ENCODE measurements at regions not wholly inside any gene's neighbourhood (a gene's known extent, or its start where the extent isn't known, plus 50 kb on each side); places are given as distances from the start of the nearest gene placed in this dataset.
"Not testable (repeated sequence)": the region's sequence is repeated elsewhere in the genome, so short reads cannot be mapped to it uniquely, and the experiment has no call there.

GRCh38 chr14:43003845-43004244 is 1397.2 kb downstream of the LRFN5 start:
- DNase-seq (ENCODE audit: low spot score in 2 of 2) (no peak), ATAC-seq (ENCODE audit: low read depth) (no peak)
- no peak overlapping the region for H3K27ac Mint-ChIP-seq
- no peaks in the 10 kb centered on the region for H3K4me1 Mint-ChIP-seq
- no peak overlapping the region for H3K4me3 Mint-ChIP-seq
- peaks cover 16% of the 10 kb centered on the region for H3K9me3 Mint-ChIP-seq
- no peaks in the 10 kb centered on the region for H3K36me3 Mint-ChIP-seq
- no peaks in the 10 kb centered on the region for H3K27me3 Mint-ChIP-seq

GRCh38 chr14:43001731-43002130 is 1395.1 kb downstream of the LRFN5 start:
- H3K4me3 Mint-ChIP-seq, result no peak overlapping the region
- no peaks in the 10 kb centered on the region for H3K27me3 Mint-ChIP-seq
- ATAC-seq (ENCODE audit: low read depth), result no peak
- no peak overlapping the region for H3K27ac Mint-ChIP-seq
- no peaks in the 10 kb centered on the region for H3K4me1 Mint-ChIP-seq
- DNase-seq (ENCODE audit: low spot score in 2 of 2), result no peak
- H3K36me3 Mint-ChIP-seq, result no peaks in the 10 kb centered on the region
- H3K9me3 Mint-ChIP-seq, result peaks cover 16% of the 10 kb centered on the region

- no peak overlapping the region for H3K27ac Mint-ChIP-seq
- H3K27me3 Mint-ChIP-seq, result no peaks in the 10 kb centered on the region
- DNase-seq (ENCODE audit: low spot score in 2 of 2), result no peak
- ATAC-seq (ENCODE audit: low read depth), result no peak
- H3K4me1 Mint-ChIP-seq, result no peaks in the 10 kb centered on the region
- no peak overlapping the region for H3K4me3 Mint-ChIP-seq
- no peaks in the 10 kb centered on the region for H3K9me3 Mint-ChIP-seq
- no peaks in the 10 kb centered on the region for H3K36me3 Mint-ChIP-seq
Observed at GRCh38 chr14:42994051-42994736, 1387.5 kb downstream of the LRFN5 start.

GRCh38 chr14:42992930-42993329 is 1386.3 kb downstream of the LRFN5 start:
- Mint-ChIP-seq H3K27me3 (no peaks in the 10 kb centered on the region), H3K27ac (no peak overlapping the region), H3K4me3 (no peak overlapping the region), H3K9me3 (no peaks in the 10 kb centered on the region), H3K36me3 (no peaks in the 10 kb centered on the region), H3K4me1 (no peaks in the 10 kb centered on the region)
- DNase-seq (ENCODE audit: low spot score in 2 of 2), result no peak
- no peak for ATAC-seq (ENCODE audit: low read depth)

- no peak overlapping the region for H3K27ac Mint-ChIP-seq
- DNase-seq (ENCODE audit: low spot score in 2 of 2) (no peak), ATAC-seq (ENCODE audit: low read depth) (no peak)
- no peaks in the 10 kb centered on the region for H3K4me1 Mint-ChIP-seq
- H3K9me3 Mint-ChIP-seq, result peaks cover 4% of the 10 kb centered on the region
- H3K36me3 Mint-ChIP-seq, result no peaks in the 10 kb centered on the region
- H3K4me3 Mint-ChIP-seq, result no peak overlapping the region
- H3K27me3 Mint-ChIP-seq, result no peaks in the 10 kb centered on the region
Observed at GRCh38 chr14:42980419-42980818, 1373.7 kb downstream of the LRFN5 start.

GRCh38 chr14:42973171-42973570 is 1366.5 kb downstream of the LRFN5 start:
- not testable (repeated sequence) for H3K4me3 Mint-ChIP-seq; H3K4me1 Mint-ChIP-seq; H3K27me3 Mint-ChIP-seq; ATAC-seq (ENCODE audit: low read depth); H3K9me3 Mint-ChIP-seq; H3K36me3 Mint-ChIP-seq; H3K27ac Mint-ChIP-seq; DNase-seq (ENCODE audit: low spot score in 2 of 2)

GRCh38 chr14:42965512-42965911 is 1358.8 kb downstream of the LRFN5 start:
- Mint-ChIP-seq H3K27me3 (no peaks in the 10 kb centered on the region), H3K9me3 (peaks cover 1% of the 10 kb centered on the region), H3K27ac (no peak overlapping the region), H3K4me1 (no peaks in the 10 kb centered on the region), H3K36me3 (no peaks in the 10 kb centered on the region), H3K4me3 (no peak overlapping the region)
- DNase-seq (ENCODE audit: low spot score in 2 of 2), result no peak
- ATAC-seq (ENCODE audit: low read depth), result no peak

GRCh38 chr14:42961509-42961908 is 1354.8 kb downstream of the LRFN5 start:
- H3K4me1 Mint-ChIP-seq, result no peaks in the 10 kb centered on the region
- H3K36me3 Mint-ChIP-seq, result no peaks in the 10 kb centered on the region
- no peaks in the 10 kb centered on the region for H3K27me3 Mint-ChIP-seq
- H3K27ac Mint-ChIP-seq, result no peak overlapping the region
- DNase-seq (ENCODE audit: low spot score in 2 of 2) (no peak), ATAC-seq (ENCODE audit: low read depth) (no peak)
- no peaks in the 10 kb centered on the region for H3K9me3 Mint-ChIP-seq
- H3K4me3 Mint-ChIP-seq, result no peak overlapping the region

GRCh38 chr14:42950363-42950762 is 1343.7 kb downstream of the LRFN5 start:
- DNase-seq (ENCODE audit: low spot score in 2 of 2) (no peak), ATAC-seq (ENCODE audit: low read depth) (no peak)
- Mint-ChIP-seq H3K36me3 (no peaks in the 10 kb centered on the region), H3K4me1 (no peaks in the 10 kb centered on the region), H3K9me3 (peaks cover 7% of the 10 kb centered on the region), H3K27ac (no peak overlapping the region), H3K4me3 (no peak overlapping the region), H3K27me3 (no peaks in the 10 kb centered on the region)

- H3K4me1 Mint-ChIP-seq, result no peaks in the 10 kb centered on the region
- DNase-seq (ENCODE audit: low spot score in 2 of 2) (no peak), ATAC-seq (ENCODE audit: low read depth) (no peak)
- no peaks in the 10 kb centered on the region for H3K27me3 Mint-ChIP-seq
- H3K4me3 Mint-ChIP-seq, result no peak overlapping the region
- H3K27ac Mint-ChIP-seq, result no peak overlapping the region
- H3K36me3 Mint-ChIP-seq, result no peaks in the 10 kb centered on the region
- H3K9me3 Mint-ChIP-seq, result peaks cover 7% of the 10 kb centered on the region
Observed at GRCh38 chr14:42947991-42948390, 1341.3 kb downstream of the LRFN5 start.

GRCh38 chr14:42944284-42944683 is 1337.6 kb downstream of the LRFN5 start:
- Mint-ChIP-seq H3K4me1 (no peaks in the 10 kb centered on the region), H3K36me3 (no peaks in the 10 kb centered on the region), H3K4me3 (no peak overlapping the region), H3K27me3 (no peaks in the 10 kb centered on the region), H3K9me3 (no peaks in the 10 kb centered on the region), H3K27ac (no peak overlapping the region)
- no peak for DNase-seq (ENCODE audit: low spot score in 2 of 2)
- no peak for ATAC-seq (ENCODE audit: low read depth)

- ATAC-seq (ENCODE audit: low read depth) (no peak), DNase-seq (ENCODE audit: low spot score in 2 of 2) (no peak)
- Mint-ChIP-seq H3K4me1 (no peaks in the 10 kb centered on the region), H3K27ac (no peak overlapping the region), H3K36me3 (no peaks in the 10 kb centered on the region), H3K27me3 (no peaks in the 10 kb centered on the region), H3K9me3 (no peaks in the 10 kb centered on the region), H3K4me3 (no peak overlapping the region)
Observed at GRCh38 chr14:42931308-42931707, 1324.6 kb downstream of the LRFN5 start.

GRCh38 chr14:42929806-42930480 is 1323.3 kb downstream of the LRFN5 start:
- Mint-ChIP-seq H3K27ac (no peak overlapping the region), H3K4me3 (no peak overlapping the region), H3K36me3 (no peaks in the 10 kb centered on the region), H3K4me1 (no peaks in the 10 kb centered on the region), H3K9me3 (no peaks in the 10 kb centered on the region), H3K27me3 (no peaks in the 10 kb centered on the region)
- ATAC-seq (ENCODE audit: low read depth) (no peak), DNase-seq (ENCODE audit: low spot score in 2 of 2) (no peak)

GRCh38 chr14:42927313-42927712 is 1320.6 kb downstream of the LRFN5 start:
- Mint-ChIP-seq H3K9me3 (no peaks in the 10 kb centered on the region), H3K36me3 (no peaks in the 10 kb centered on the region)

GRCh38 chr14:42921901-42922300 is 1315.2 kb downstream of the LRFN5 start:
- DNase-seq (ENCODE audit: low spot score in 2 of 2), result no peak
- Mint-ChIP-seq H3K27me3 (no peaks in the 10 kb centered on the region), H3K4me1 (no peaks in the 10 kb centered on the region), H3K4me3 (no peak overlapping the region), H3K9me3 (peaks cover 4% of the 10 kb centered on the region), H3K36me3 (no peaks in the 10 kb centered on the region), H3K27ac (no peak overlapping the region)
- ATAC-seq (ENCODE audit: low read depth), result no peak

More at GRCh38 chr14:42927313-42927712, 1320.6 kb downstream of the LRFN5 start:
- no peaks in the 10 kb centered on the region for H3K4me1 Mint-ChIP-seq
- H3K27me3 Mint-ChIP-seq, result no peaks in the 10 kb centered on the region
- no peak overlapping the region for H3K27ac Mint-ChIP-seq
- H3K4me3 Mint-ChIP-seq, result no peak overlapping the region
- ATAC-seq (ENCODE audit: low read depth) (no peak), DNase-seq (ENCODE audit: low spot score in 2 of 2) (no peak)

All from memory B cell (primary cell).